HUES48 (cell line): ENCODE measurements at regions not wholly inside any gene's neighbourhood (a gene's known extent, or its start where the extent isn't known, plus 50 kb on each side); places are given as distances from the start of the nearest gene placed in this dataset.
A peak's percentile ranks its signal among the peaks of the same experiment; 100 is the strongest.

Source experiments
- H3K27ac ChIP-seq: one replicate; pipeline ENCODE4 v1.7.0; 2013; ENCODE audit warnings: low read depth, low read length, inconsistent platforms
- H3K27me3 ChIP-seq: 2 replicates; pipeline ENCODE4 v1.6.1; 2013; ENCODE audit warnings: mild to moderate bottlenecking, low read length; ENCODE audit not compliant: control insufficient read depth, insufficient read depth
- H3K36me3 ChIP-seq: 2 replicates; pipeline ENCODE4 v1.6.1; 2013; ENCODE audit warnings: low read length; ENCODE audit not compliant: control insufficient read depth, insufficient read depth
- H3K4me1 ChIP-seq: 2 replicates; pipeline ENCODE4 v1.6.1; 2013; ENCODE audit warnings: mild to moderate bottlenecking, low read length; ENCODE audit not compliant: control insufficient read depth, insufficient read depth
- H3K4me3 ChIP-seq: 2 replicates; pipeline ENCODE4 v1.5.1; 2013; ENCODE audit warnings: mild to moderate bottlenecking, low read depth, low read length
- H3K9ac ChIP-seq: 2 replicates; pipeline ENCODE4 v1.6.1; 2013; ENCODE audit warnings: mild to moderate bottlenecking, low read depth, low read length, moderate library complexity
- H3K9me3 ChIP-seq: 2 replicates; pipeline ENCODE4 v1.6.1; 2013; ENCODE audit warnings: low read length; ENCODE audit not compliant: control insufficient read depth, insufficient read depth

GRCh38 chr2:8217468-8218030 is 464.3 kb upstream of the ID2 start:
- H3K9me3 ChIP-seq = no peaks in the 10 kb centered on the region
- peaks cover 23% of the 10 kb centered on the region for H3K4me1 ChIP-seq
- no peak overlapping the region; the same call in 1 of the 2 replicates for H3K4me3 ChIP-seq
- no peak overlapping the region for H3K27ac ChIP-seq
- no peak overlapping the region for H3K9ac ChIP-seq
- H3K27me3 ChIP-seq = no peaks in the 10 kb centered on the region
- no peaks in the 10 kb centered on the region for H3K36me3 ChIP-seq

GRCh38 chr2:8219096-8219495 is 462.8 kb upstream of the ID2 start:
- Histone ChIP-seq H3K27me3 (no peaks in the 10 kb centered on the region), H3K4me1 (peaks cover 32% of the 10 kb centered on the region), H3K4me3 (no peak overlapping the region), H3K36me3 (no peaks in the 10 kb centered on the region), H3K9me3 (no peaks in the 10 kb centered on the region), H3K9ac (no peak overlapping the region), H3K27ac (no peak overlapping the region)

- Histone ChIP-seq H3K4me3 (no peak overlapping the region), H3K27ac (no peak overlapping the region), H3K36me3 (no peaks in the 10 kb centered on the region), H3K9ac (no peak overlapping the region), H3K27me3 (no peaks in the 10 kb centered on the region), H3K9me3 (no peaks in the 10 kb centered on the region), H3K4me1 (peaks cover 32% of the 10 kb centered on the region)
Measured at GRCh38 chr2:8219631-8220355, 462.1 kb upstream of the ID2 start.

GRCh38 chr2:8222979-8223694 is 458.7 kb upstream of the ID2 start:
- Histone ChIP-seq H3K4me1 (peaks cover 11% of the 10 kb centered on the region), H3K36me3 (no peaks in the 10 kb centered on the region), H3K9me3 (no peaks in the 10 kb centered on the region), H3K27me3 (no peaks in the 10 kb centered on the region), H3K9ac (no peak overlapping the region), H3K4me3 (no peak overlapping the region), H3K27ac (peak overlapping the region; percentile 41)

- Histone ChIP-seq H3K27me3 (no peaks in the 10 kb centered on the region), H3K4me1 (peaks cover 9% of the 10 kb centered on the region), H3K9ac (no peak overlapping the region), H3K27ac (no peak overlapping the region), H3K4me3 (no peak overlapping the region), H3K9me3 (no peaks in the 10 kb centered on the region), H3K36me3 (no peaks in the 10 kb centered on the region)
Measured at GRCh38 chr2:8223695-8224346, 458.0 kb upstream of the ID2 start.

- Histone ChIP-seq H3K4me3 (no peak overlapping the region), H3K4me1 (peaks cover 9% of the 10 kb centered on the region), H3K9me3 (no peaks in the 10 kb centered on the region), H3K9ac (no peak overlapping the region), H3K27ac (no peak overlapping the region), H3K36me3 (no peaks in the 10 kb centered on the region), H3K27me3 (no peaks in the 10 kb centered on the region)
Measured at GRCh38 chr2:8224347-8225190, 457.3 kb upstream of the ID2 start.

GRCh38 chr2:8225266-8225665 is 456.6 kb upstream of the ID2 start:
- Histone ChIP-seq H3K4me3 (no peak overlapping the region), H3K27me3 (no peaks in the 10 kb centered on the region), H3K9me3 (no peaks in the 10 kb centered on the region), H3K36me3 (no peaks in the 10 kb centered on the region), H3K27ac (no peak overlapping the region), H3K4me1 (peaks cover 9% of the 10 kb centered on the region), H3K9ac (no peak overlapping the region)

GRCh38 chr2:8225798-8226197 is 456.1 kb upstream of the ID2 start:
- no peaks in the 10 kb centered on the region for H3K27me3 ChIP-seq

GRCh38 chr2:8229546-8229986 is 452.3 kb upstream of the ID2 start:
- Histone ChIP-seq H3K9me3 (no peaks in the 10 kb centered on the region), H3K27ac (no peak overlapping the region), H3K4me3 (no peak overlapping the region), H3K4me1 (no peaks in the 10 kb centered on the region), H3K9ac (no peak overlapping the region), H3K36me3 (no peaks in the 10 kb centered on the region), H3K27me3 (no peaks in the 10 kb centered on the region)

More at GRCh38 chr2:8225798-8226197, 456.1 kb upstream of the ID2 start:
- Histone ChIP-seq H3K4me1 (peaks cover 9% of the 10 kb centered on the region), H3K36me3 (no peaks in the 10 kb centered on the region), H3K27ac (no peak overlapping the region), H3K9me3 (no peaks in the 10 kb centered on the region), H3K4me3 (no peak overlapping the region), H3K9ac (no peak overlapping the region)

GRCh38 chr2:8230466-8230865 is 451.4 kb upstream of the ID2 start:
- Histone ChIP-seq H3K27me3 (no peaks in the 10 kb centered on the region), H3K36me3 (no peaks in the 10 kb centered on the region), H3K4me3 (no peak overlapping the region), H3K9me3 (no peaks in the 10 kb centered on the region), H3K27ac (no peak overlapping the region), H3K4me1 (no peaks in the 10 kb centered on the region; the same call in 1 of the 2 replicates), H3K9ac (no peak overlapping the region)
